GM23338 (cell line): ENCODE measurements at regions not wholly inside any gene's neighbourhood (a gene's known extent, or its start where the extent isn't known, plus 50 kb on each side); places are given as distances from the start of the nearest gene placed in this dataset.

ENCODE experiments used
- ATAC-seq: fragments of 200-7000 bp; cut with Tn5 transposase; 3 replicates; pipeline ENCODE4 v1.9.1; 2020
- DNase-seq: peaks from one replicate; pipeline ENCODE4 v3.0.0-alpha.2; 2015; ENCODE audit warnings: low spot score
- H2AFZ ChIP-seq: fragments of 200-600 bp; sonication (generic); 2 replicates; pipeline ENCODE4 v1.8.0; 2016; ENCODE audit warnings: antibody characterized with exemption, mild to moderate bottlenecking, moderate library complexity
- H3F3A ChIP-seq: fragments of 200-600 bp; sonication (generic); replicated peaks from 2 replicates; pipeline ENCODE4 v1.8.0; 2017; ENCODE audit warnings: antibody characterized with exemption, mixed run types, low read depth
- H3K27ac ChIP-seq: fragments of 200-600 bp; sonication (generic); 2 replicates; pipeline ENCODE4 v1.6.1; 2016; ENCODE audit warnings: low read depth
- H3K27me3 ChIP-seq: fragments of 200-600 bp; sonication (generic); 2 replicates; pipeline ENCODE4 v1.8.0; 2016; ENCODE audit warnings: mild to moderate bottlenecking, mixed run types, moderate library complexity; ENCODE audit not compliant: insufficient read depth
- H3K36me3 ChIP-seq: fragments of 200-600 bp; sonication (generic); 2 replicates; pipeline ENCODE4 v1.8.0; 2016; ENCODE audit warnings: mild to moderate bottlenecking; ENCODE audit not compliant: insufficient read depth
- H3K4me1 ChIP-seq: fragments of 200-600 bp; sonication (generic); 2 replicates; pipeline ENCODE4 v1.8.0; 2016; ENCODE audit warnings: mild to moderate bottlenecking, moderate library complexity; ENCODE audit not compliant: insufficient read depth
- H3K4me2 ChIP-seq: fragments of 200-600 bp; sonication (generic); 2 replicates; pipeline ENCODE4 v1.7.1; 2017; ENCODE audit warnings: mixed run types
- H3K4me3 ChIP-seq: fragments of 200-600 bp; sonication (generic); 2 replicates; pipeline ENCODE4 v1.6.1; 2016; ENCODE audit warnings: mixed run types
- H3K79me2 ChIP-seq: fragments of 200-600 bp; sonication (generic); replicated peaks from 2 replicates; pipeline ENCODE4 v1.8.0; 2017; ENCODE audit warnings: mild to moderate bottlenecking; ENCODE audit not compliant: insufficient read depth
- H3K9me2 ChIP-seq: fragments of 200-600 bp; sonication (generic); 2 replicates; pipeline ENCODE4 v1.8.0; 2017; ENCODE audit not compliant: insufficient read depth
- H4K20me1 ChIP-seq: fragments of 200-600 bp; sonication (generic); replicated peaks from 2 replicates; pipeline ENCODE4 v1.8.0; 2017; ENCODE audit warnings: mild to moderate bottlenecking; ENCODE audit not compliant: insufficient read depth
- H3K27ac Mint-ChIP-seq: 2 replicates; pipeline ENCODE4 v1.8.0; 2020; ENCODE audit warnings: inconsistent platforms, mild to moderate bottlenecking, moderate library complexity, mixed read lengths
- H3K27me3 Mint-ChIP-seq: 3 replicates; pipeline ENCODE4 v1.8.0; 2022; ENCODE audit warnings: low read depth, mild to moderate bottlenecking, moderate library complexity, mixed read lengths, inconsistent platforms; ENCODE audit not compliant: insufficient read depth, poor library complexity
- H3K36me3 Mint-ChIP-seq: 3 replicates; pipeline ENCODE4 v1.8.0; 2021; ENCODE audit warnings: low read depth, mild to moderate bottlenecking, inconsistent platforms, moderate library complexity, mixed read lengths
- H3K4me1 Mint-ChIP-seq: 3 replicates; pipeline ENCODE4 v1.8.0; 2020; ENCODE audit warnings: mild to moderate bottlenecking, inconsistent platforms, mixed read lengths
- H3K4me3 Mint-ChIP-seq: 3 replicates; pipeline ENCODE4 v1.8.0; 2021; ENCODE audit warnings: moderate library complexity, mild to moderate bottlenecking, inconsistent platforms, mixed read lengths
- H3K9me3 Mint-ChIP-seq: 3 replicates; pipeline ENCODE4 v1.8.0; 2020; ENCODE audit warnings: moderate library complexity, mild to moderate bottlenecking, inconsistent platforms, mixed read lengths
- CREB1 ChIP-seq: fragments of 250-450 bp; sonication (Bioruptor Pico); IDR thresholded peaks from 2 replicates; pipeline ENCODE4 v1.5.0; 2020; ENCODE audit warnings: low read depth, mild to moderate bottlenecking, moderate library complexity
- CTCF ChIP-seq, 2 experiments: fragments of 200-600 bp in 1 of 2; sonication (generic) in 1 of 2; conservative IDR thresholded peaks; 2 replicates each; pipeline versions ENCODE4 v1.5.1 to v1.6.1; 2016 to 2017; ENCODE audit warnings: antibody characterized with exemption in 2 of 2, low read depth in 2 of 2, mild to moderate bottlenecking in 2 of 2, moderate library complexity in 1 of 2
- ETS1 ChIP-seq: IDR thresholded peaks from 2 replicates; pipeline ENCODE4 v1.6.1; 2016; ENCODE audit warnings: antibody characterized with exemption
- EZH2 ChIP-seq: fragments of 200-600 bp; sonication (generic); IDR thresholded peaks from one replicate; pipeline ENCODE4 v1.8.0; 2017; ENCODE audit warnings: antibody characterized with exemption, mild to moderate bottlenecking, low read depth; ENCODE audit not compliant: unreplicated experiment
- EZH2phosphoT487 ChIP-seq: fragments of 200-600 bp; sonication (generic); IDR thresholded peaks from one replicate; pipeline ENCODE4 v1.8.1; 2018; ENCODE audit warnings: antibody characterized with exemption; ENCODE audit not compliant: unreplicated experiment
- JUNB ChIP-seq: IDR thresholded peaks from one replicate; pipeline ENCODE4 v1.6.1; 2016; ENCODE audit warnings: antibody characterized with exemption; ENCODE audit not compliant: unreplicated experiment
- NANOG ChIP-seq: IDR thresholded peaks from 2 replicates; pipeline ENCODE4 v1.6.1; 2016; ENCODE audit warnings: antibody characterized with exemption, borderline replicate concordance
- POLR2AphosphoS5 ChIP-seq: IDR thresholded peaks from 2 replicates; pipeline ENCODE4 v1.6.1; 2016; ENCODE audit warnings: antibody characterized with exemption, low read depth
- REST ChIP-seq: IDR thresholded peaks from one replicate; pipeline ENCODE4 v1.6.1; 2018; ENCODE audit warnings: antibody characterized with exemption; ENCODE audit not compliant: unreplicated experiment
- STAT1 ChIP-seq: IDR thresholded peaks from one replicate; pipeline ENCODE4 v1.6.1; 2016; ENCODE audit warnings: antibody characterized with exemption; ENCODE audit not compliant: unreplicated experiment
- ZNF114 ChIP-seq: fragments of 250-450 bp; sonication (Bioruptor Pico); IDR thresholded peaks from 2 replicates; pipeline ENCODE4 v1.5.0; 2020; ENCODE audit warnings: mild to moderate bottlenecking, moderate library complexity
- ZNF331 ChIP-seq: fragments of 250-450 bp; sonication (Bioruptor Pico); IDR thresholded peaks from 2 replicates; pipeline ENCODE4 v1.5.0; 2020; ENCODE audit warnings: low read depth, mild to moderate bottlenecking, moderate library complexity
- ZNF462 ChIP-seq: fragments of 250-450 bp; sonication (Bioruptor Pico); IDR thresholded peaks from 2 replicates; pipeline ENCODE4 v1.5.0; 2020; ENCODE audit warnings: mild to moderate bottlenecking, moderate library complexity

- no peak overlapping the region for H3K27ac ChIP-seq
- DNase-seq (no peak), ATAC-seq (no peak)
- H3K9me2 ChIP-seq, result 0 out of 2 replicates have a peak, but pooled peaks cover 4% of the 10 kb centered on the region
- no peak overlapping the region for H2AFZ ChIP-seq
- no peaks in the 10 kb centered on the region for H3K36me3 Mint-ChIP-seq
- no peak overlapping the region for H3K4me3 Mint-ChIP-seq
- H3F3A ChIP-seq, result no peaks in the 10 kb centered on the region
- no peak overlapping the region for H3K4me2 ChIP-seq
- no peaks in the 10 kb centered on the region for H3K79me2 ChIP-seq
- H3K4me3 ChIP-seq, result no peak overlapping the region
- H3K9me3 Mint-ChIP-seq, result no peaks in the 10 kb centered on the region
- peaks cover 5% of the 10 kb centered on the region for H3K27me3 Mint-ChIP-seq
- H4K20me1 ChIP-seq, result no peaks in the 10 kb centered on the region
- H3K4me1 ChIP-seq, result no peaks in the 10 kb centered on the region
- H3K27me3 ChIP-seq, result no peaks in the 10 kb centered on the region
- no peak overlapping the region for H3K27ac Mint-ChIP-seq
- no peaks in the 10 kb centered on the region for H3K36me3 ChIP-seq
- TF ChIP-seq NANOG (no peak), STAT1 (no peak), ZNF331 (CRISPR knock-in tag) (no peak), EZH2phosphoT487 (no peak), REST (no peak), CTCF (conservative IDR thresholded peaks at IDR 0.05; ENCODE audit: low read depth in 2 of 2) (no peak), ETS1 (no peak), JUNB (no peak), ZNF462 (CRISPR knock-in tag) (no peak), EZH2 (no peak), POLR2AphosphoS5 (no peak), ZNF114 (CRISPR knock-in tag) (no peak), CREB1 (CRISPR knock-in tag) (no peak)
- no peaks in the 10 kb centered on the region; the same call in 2 of the 3 replicates for H3K4me1 Mint-ChIP-seq
Observed at GRCh38 chr7:136180984-136181383, 203.8 kb upstream of the MTPN start.
